HEK293 (cell line): ENCODE measurements at regions not wholly inside any gene's neighbourhood (a gene's known extent, or its start where the extent isn't known, plus 50 kb on each side); places are given as distances from the start of the nearest gene placed in this dataset.

ENCODE experiments used
- CTCF ChIA-PET: fragments of 350-600 bp; formaldehyde crosslinking; extraction: SDS; loops from one replicate; lab custom pipeline; 2021; ENCODE audit warnings: antibody characterized with exemption; lab: Yijun Ruan, JAX
- POLR2A ChIA-PET: fragments of 300-600 bp; formaldehyde crosslinking; extraction: SDS; loops from one replicate; lab custom pipeline; 2020; ENCODE audit warnings: antibody characterized with exemption, inconsistent platforms; lab: Yijun Ruan, JAX
- H3K27ac ChIP-seq: fragments of 200-500 bp; sonication (Bioruptor generic); 2 replicates; pipeline ENCODE4 v1.5.1; 2014; ENCODE audit warnings: low read depth, low read length, control low read depth, inconsistent platforms; ENCODE audit errors: extremely low read depth
- H3K36me3 ChIP-seq, 2 experiments: fragments of 200-500 bp in 1 of 2; sonication (Bioruptor generic) in 1 of 2; 1 replicate in 1 of 2; 2 replicates in 1 of 2; pipeline ENCODE4 v1.5.1; 2014 to 2017; ENCODE audit warnings: inconsistent platforms in 2 of 2, low read length in 2 of 2; ENCODE audit not compliant: control insufficient read depth in 2 of 2, insufficient read depth in 1 of 2
- H3K4me1 ChIP-seq: fragments of 200-500 bp; sonication (Bioruptor generic); 2 replicates; pipeline ENCODE4 v1.5.1; 2014; ENCODE audit warnings: mild to moderate bottlenecking, low read length, inconsistent platforms; ENCODE audit not compliant: control insufficient read depth, insufficient read depth
- H3K4me3 ChIP-seq: 2 replicates; pipeline ENCODE4 v1.5.1; 2011; ENCODE audit warnings: low read depth, mild to moderate bottlenecking, control low read depth, low read length, moderate library complexity
- H3K9me3 ChIP-seq: fragments of 200-500 bp; sonication (Bioruptor generic); 2 replicates; pipeline ENCODE4 v1.5.1; 2014; ENCODE audit warnings: low read depth, low read length, inconsistent platforms; ENCODE audit not compliant: control insufficient read depth, insufficient read depth
- KLF9 ChIP-seq: fragments of 450-650 bp; formaldehyde crosslinking; IDR thresholded peaks from 2 replicates; pipeline ENCODE4 v1.5.1; 2016; ENCODE audit warnings: missing biosample characterization, missing genetic modification characterization, low read depth
- SCRT2 ChIP-seq: fragments of 450-650 bp; formaldehyde crosslinking; IDR thresholded peaks from 2 replicates; pipeline ENCODE4 v1.5.1; 2016; ENCODE audit warnings: missing biosample characterization, missing genetic modification characterization
- ZBTB11 ChIP-seq: fragments of 450-650 bp; formaldehyde crosslinking; conservative IDR thresholded peaks from 2 replicates; pipeline ENCODE4 v1.5.1; 2016; ENCODE audit warnings: low read depth, missing biosample characterization, missing genetic modification characterization
- ZBTB20 ChIP-seq: fragments of 450-650 bp; formaldehyde crosslinking; IDR thresholded peaks from 2 replicates; pipeline ENCODE4 v1.5.1; 2016; ENCODE audit warnings: missing biosample characterization, missing genetic modification characterization
- ZFP41 ChIP-seq: fragments of 450-650 bp; formaldehyde crosslinking; IDR thresholded peaks from 2 replicates; pipeline ENCODE4 v1.5.1; 2016; ENCODE audit warnings: missing biosample characterization, missing genetic modification characterization, borderline replicate concordance
- ZNF211 ChIP-seq: fragments of 450-650 bp; formaldehyde crosslinking; IDR thresholded peaks from 2 replicates; pipeline ENCODE4 v1.5.1; 2016; ENCODE audit warnings: low read depth, missing biosample characterization, missing genetic modification characterization
- ZNF324 ChIP-seq: fragments of 450-650 bp; formaldehyde crosslinking; IDR thresholded peaks from 2 replicates; pipeline ENCODE4 v1.5.1; 2016; ENCODE audit warnings: missing biosample characterization, missing genetic modification characterization
- ZNF561 ChIP-seq: fragments of 450-650 bp; IDR thresholded peaks from 2 replicates; pipeline ENCODE4 v1.5.1; 2018; ENCODE audit warnings: missing biosample characterization, missing genetic modification characterization, borderline replicate concordance
- ZNF624 ChIP-seq: fragments of 450-650 bp; formaldehyde crosslinking; IDR thresholded peaks from 2 replicates; pipeline ENCODE4 v1.5.1; 2017; ENCODE audit warnings: missing biosample characterization, missing genetic modification characterization
- ZNF654 ChIP-seq: fragments of 450-650 bp; formaldehyde crosslinking; IDR thresholded peaks from 2 replicates; pipeline ENCODE4 v1.5.1; 2016; ENCODE audit warnings: low read depth, missing biosample characterization, missing genetic modification characterization
- ZNF768 ChIP-seq: fragments of 450-650 bp; formaldehyde crosslinking; IDR thresholded peaks from 2 replicates; pipeline ENCODE4 v1.5.1; 2018; ENCODE audit warnings: missing biosample characterization, mild to moderate bottlenecking, missing genetic modification characterization
- ZNF791 ChIP-seq: fragments of 450-650 bp; formaldehyde crosslinking; IDR thresholded peaks from 2 replicates; pipeline ENCODE4 v1.5.1; 2016; ENCODE audit warnings: missing biosample characterization, missing genetic modification characterization

DNA sequence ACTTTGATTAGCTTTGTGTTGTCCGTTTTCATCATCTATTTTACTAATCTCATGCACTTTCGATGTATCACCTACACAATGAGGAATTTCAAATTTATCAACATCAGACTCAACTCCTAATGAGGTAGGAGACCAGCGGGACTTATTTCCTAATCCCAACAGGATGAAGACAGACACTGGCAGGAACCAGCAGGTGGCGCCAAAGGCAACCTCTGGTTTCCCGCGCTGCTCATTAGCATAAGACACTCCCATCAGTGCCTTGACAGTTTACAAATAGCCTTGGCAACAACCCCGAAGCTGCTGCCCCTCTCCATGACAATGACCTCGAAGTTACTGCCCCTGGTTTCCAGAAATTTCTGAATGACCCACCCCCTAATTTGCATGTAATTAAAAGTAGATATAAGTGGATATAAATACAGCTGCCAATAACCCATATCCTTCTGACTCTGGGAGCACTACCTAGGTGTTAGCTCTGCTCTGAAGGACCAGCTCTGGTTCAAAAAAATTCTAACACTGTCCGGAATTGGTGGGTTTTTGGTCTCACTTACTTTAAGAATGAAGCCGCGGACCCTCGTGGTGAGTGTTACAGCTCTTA, 974.8 kb downstream of the ADGRL2 start:
- no peaks in the 10 kb centered on the region for H3K4me1 ChIP-seq
- no peak overlapping the region for H3K27ac ChIP-seq
- TF ChIP-seq ZNF654 = peak; percentile 48
- TF ChIP-seq ZNF768 = no peak
- POLR2A ChIA-PET = no interaction called here
- H3K4me3 ChIP-seq = no peak overlapping the region
- CTCF ChIA-PET = interaction anchor here (0.7 to 1.5 kb wide), 8 partner anchors 8 to 733 kb away, joined by 3 to 9 read pairs (median 4); no protein-coding TSS in a partner anchor
- H3K9me3 ChIP-seq = no peaks in the 10 kb centered on the region
- no peaks in the 10 kb centered on the region for H3K36me3 ChIP-seq

GRCh38 chr1:82762829-82763532, 962.2 kb downstream of the ADGRL2 start:
- POLR2A ChIA-PET = no interaction called here

DNA sequence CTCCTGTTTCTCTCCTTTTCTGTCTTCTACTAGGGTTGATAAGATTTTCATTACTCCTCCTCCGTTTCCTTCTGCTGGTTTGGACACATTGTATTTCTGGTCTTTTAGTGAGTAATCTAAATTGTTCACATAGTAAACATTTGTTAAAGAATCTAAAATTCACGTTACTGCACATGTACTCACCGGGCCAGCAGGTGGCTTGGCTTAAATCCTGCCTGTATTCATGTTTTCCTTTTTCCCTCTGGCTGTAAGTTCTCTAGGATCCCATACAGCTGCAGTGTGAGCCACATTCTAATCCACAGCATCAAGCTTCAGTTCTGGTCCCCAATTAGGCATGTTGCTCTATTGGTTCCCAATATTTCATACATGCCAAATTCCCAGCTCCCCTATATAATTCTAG, 958.3 kb downstream of the ADGRL2 start:
- no peaks in the 10 kb centered on the region for H3K4me1 ChIP-seq
- no peaks in the 10 kb centered on the region for H3K9me3 ChIP-seq
- CTCF ChIA-PET = no interaction called here
- no peak overlapping the region for H3K4me3 ChIP-seq
- no peaks in the 10 kb centered on the region for H3K36me3 ChIP-seq
- POLR2A ChIA-PET = no interaction called here
- TF ChIP-seq ZNF791 (tag by site-specific recombination) = no peak
- TF ChIP-seq KLF9 (tag by site-specific recombination) = no peak
- TF ChIP-seq ZNF324 (tag by site-specific recombination) = no peak
- no peak for TF ChIP-seq ZFP41
- no peak for TF ChIP-seq ZNF211 (tag by site-specific recombination)
- TF ChIP-seq ZNF561 = no peak
- no peak overlapping the region for H3K27ac ChIP-seq

More at GRCh38 chr1:82762829-82763532, 962.2 kb downstream of the ADGRL2 start:
- no peaks in the 10 kb centered on the region for H3K4me1 ChIP-seq
- H3K36me3 ChIP-seq = no peaks in the 10 kb centered on the region
- TF ChIP-seq SCRT2 (tag by site-specific recombination) (no peak), ZBTB20 (tag by site-specific recombination) (no peak), ZNF211 (tag by site-specific recombination) (no peak), ZNF624 (tag by site-specific recombination) (no peak)
- TF ChIP-seq, all 188 proteins: peak for 0
- CTCF ChIA-PET = no interaction called here
- Histone ChIP-seq H3K27ac (no peak overlapping the region), H3K4me3 (no peak overlapping the region), H3K9me3 (no peaks in the 10 kb centered on the region)

DNA sequence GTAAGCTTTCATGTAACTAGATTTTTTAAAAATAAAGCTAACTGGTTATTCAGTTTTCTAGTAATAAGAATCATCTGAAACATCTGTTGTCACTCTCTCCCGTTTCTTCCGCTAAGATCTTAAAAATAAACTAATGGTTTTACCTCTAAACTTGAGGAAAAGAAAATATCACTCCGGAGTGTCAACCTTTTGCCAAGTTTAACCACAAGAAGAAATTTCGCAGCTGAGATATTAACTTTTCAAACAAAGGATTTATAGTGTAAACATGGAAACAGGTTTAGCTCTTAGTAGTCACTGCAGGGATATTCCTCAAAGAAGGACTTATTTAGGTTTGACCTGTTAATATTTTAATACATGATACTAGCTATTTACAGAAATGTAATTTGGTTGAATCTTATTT, 954.9 kb downstream of the ADGRL2 start:
- Histone ChIP-seq H3K9me3 (no peaks in the 10 kb centered on the region), H3K36me3 (no peaks in the 10 kb centered on the region), H3K4me3 (no peak overlapping the region), H3K27ac (no peak overlapping the region)
- POLR2A ChIA-PET = no interaction called here
- TF ChIP-seq ZBTB11 (tag by site-specific recombination) = no peak
- TF ChIP-seq, all 188 proteins: peak for 0
- CTCF ChIA-PET = no interaction called here
- H3K4me1 ChIP-seq = no peaks in the 10 kb centered on the region
